ENCODE measurements at regions not wholly inside any gene's neighbourhood (a gene's known extent, or its start where the extent isn't known, plus 50 kb on each side); places are given as distances from the start of the nearest gene placed in this dataset.
A peak's percentile ranks its signal among the peaks of the same experiment; 100 is the strongest.

- H3K27ac ChIP-seq (ENCODE audit: extremely low read depth, low read depth, low read length): no peak overlapping the region
- no peak overlapping the region for H3K9ac ChIP-seq (ENCODE audit: insufficient read depth in 1 of 2, low read depth in 2 of 2, low read length in 2 of 2)
- intact Hi-C loops (cut with micrococcal nuclease) (no loop called here), in situ Hi-C loops (cut with MboI) (no loop called here)
- TF ChIP-seq SMARCA4 (IDR thresholded peaks at IDR 0.05): no peak
- TF ChIP-seq CAMTA2 (CRISPR knock-in tag; conservative IDR thresholded peaks at IDR 0.05): no peak
- TF ChIP-seq ATF3 (IDR thresholded peaks at IDR 0.05): no peak
- no peak for TF ChIP-seq ATF3 (CRISPR knock-in tag; conservative IDR thresholded peaks at IDR 0.05)
- no peaks in the 10 kb centered on the region for H3K9me1 ChIP-seq (ENCODE audit: control insufficient read depth, insufficient read depth, low read length)
- H3K4me3 ChIP-seq: no peak overlapping the region
- no peaks in the 10 kb centered on the region for H3K9me3 ChIP-seq (replicated peaks; ENCODE audit: control insufficient read depth, insufficient read depth, low read depth, low read length)
- no peak for FAIRE-seq
- no peaks in the 10 kb centered on the region for H3K4me1 ChIP-seq (replicated peaks in 1 of 2; ENCODE audit: control insufficient read depth in 2 of 2, insufficient read depth in 2 of 2, low read length in 2 of 2)
- 0% methylated on average over 4 of the region's 4 CpGs for WGBS (ENCODE audit: insufficient coverage, low coverage, missing lambda C conversion rate)
- no TSS peak for BruUV-seq (replicated peaks)
- CTCF ChIA-PET (ENCODE audit: low intra/inter-chr PET ratio): no interaction called here
- H3K79me2 ChIP-seq (ENCODE audit: control insufficient read depth, insufficient read depth, low read length): no peaks in the 10 kb centered on the region
- H3K36me3 ChIP-seq (ENCODE audit: control insufficient read depth, insufficient read depth, low read length): no peaks in the 10 kb centered on the region
- no peak for ATAC-seq
- DNase-seq (ENCODE audit: extremely low read depth in 1 of 4, low spot score in 3 of 4): no peak
- H3K27me3 ChIP-seq (ENCODE audit: control insufficient read depth in 2 of 2, insufficient read depth in 2 of 2, low read length in 2 of 2): no peaks in the 10 kb centered on the region
- H4K20me1 ChIP-seq (replicated peaks; ENCODE audit: control insufficient read depth, insufficient read depth, low read length): no peaks in the 10 kb centered on the region
- POLR2A ChIA-PET: no interaction called here
- H2AFZ ChIP-seq (ENCODE audit: low read depth, low read length): no peak overlapping the region
- H3K4me2 ChIP-seq (ENCODE audit: insufficient read depth, low read length): no peak overlapping the region
Measured at GRCh38 chr16:59941594-59941993, 1207.5 kb upstream of the GOT2 start.

- intact Hi-C loops (cut with micrococcal nuclease): no loop called here
- no peaks in the 10 kb centered on the region for H3K79me2 ChIP-seq (ENCODE audit: control insufficient read depth, insufficient read depth, low read length)
- H3K4me1 ChIP-seq (replicated peaks in 1 of 2; ENCODE audit: control insufficient read depth in 2 of 2, insufficient read depth in 2 of 2, low read length in 2 of 2): no peaks in the 10 kb centered on the region
- DNase-seq (ENCODE audit: extremely low read depth in 1 of 4, low spot score in 3 of 4) (no peak), FAIRE-seq (no peak), ATAC-seq (no peak)
- 0 out of 2 replicates have a peak, but pooled peaks have one; percentile 4 for TF ChIP-seq MAFG (tag; conservative IDR thresholded peaks at IDR 0.05)
- TF ChIP-seq E2F4 (CRISPR knock-in tag; IDR thresholded peaks at IDR 0.05; ENCODE audit: low read depth): no peak
- TF ChIP-seq ZNF316 (IDR thresholded peaks at IDR 0.05): peak; percentile 58; the same call in 1 of the 2 replicates
- H3K36me3 ChIP-seq (ENCODE audit: control insufficient read depth, insufficient read depth, low read length): no peaks in the 10 kb centered on the region
- CTCF ChIA-PET (ENCODE audit: low intra/inter-chr PET ratio): no interaction called here
- no peak overlapping the region for H2AFZ ChIP-seq (ENCODE audit: low read depth, low read length)
- H3K9me1 ChIP-seq (ENCODE audit: control insufficient read depth, insufficient read depth, low read length): no peaks in the 10 kb centered on the region
- H3K4me3 ChIP-seq: no peak overlapping the region
- POLR2A ChIA-PET: no interaction called here
- no peak overlapping the region for H3K4me2 ChIP-seq (ENCODE audit: insufficient read depth, low read length)
- H3K9me3 ChIP-seq (replicated peaks; ENCODE audit: control insufficient read depth, insufficient read depth, low read depth, low read length): no peaks in the 10 kb centered on the region
- H4K20me1 ChIP-seq (replicated peaks; ENCODE audit: control insufficient read depth, insufficient read depth, low read length): no peaks in the 10 kb centered on the region
- no peaks in the 10 kb centered on the region for H3K27me3 ChIP-seq (ENCODE audit: control insufficient read depth in 2 of 2, insufficient read depth in 2 of 2, low read length in 2 of 2)
- in situ Hi-C loops (cut with MboI): no loop called here
- H3K9ac ChIP-seq (ENCODE audit: insufficient read depth in 1 of 2, low read depth in 2 of 2, low read length in 2 of 2): no peak overlapping the region
- WGBS (ENCODE audit: insufficient coverage, low coverage, missing lambda C conversion rate): 0% methylated on average over 2 of the region's 2 CpGs
- BruUV-seq (replicated peaks): no TSS peak
- H3K27ac ChIP-seq (ENCODE audit: extremely low read depth, low read depth, low read length): no peak overlapping the region
Measured at GRCh38 chr16:59920054-59920453, 1185.9 kb upstream of the GOT2 start.
